ENCODE measurements at regions not wholly inside any gene's neighbourhood (a gene's known extent, or its start where the extent isn't known, plus 50 kb on each side); places are given as distances from the start of the nearest gene placed in this dataset.

- no peak overlapping the region for H3K4me3 ChIP-seq
- no peaks in the 10 kb centered on the region for H3K4me1 ChIP-seq
- H3K27me3 ChIP-seq (ENCODE audit: low read depth) = no peaks in the 10 kb centered on the region
- intact Hi-C loops (cut with micrococcal nuclease) = no loop called here
- no peak overlapping the region for H3K27ac ChIP-seq (replicated peaks)
- TF ChIP-seq CTCF (IDR thresholded peaks at IDR 0.05; ENCODE audit: borderline replicate concordance) = no peak
- no peaks in the 10 kb centered on the region for H3K36me3 ChIP-seq
- H3K9me3 ChIP-seq (replicated peaks) = peaks cover 23% of the 10 kb centered on the region
- no peak for DNase-seq
Observed at GRCh38 chr2:144094408-144095151, 425.3 kb downstream of the ZEB2 start.

DNA sequence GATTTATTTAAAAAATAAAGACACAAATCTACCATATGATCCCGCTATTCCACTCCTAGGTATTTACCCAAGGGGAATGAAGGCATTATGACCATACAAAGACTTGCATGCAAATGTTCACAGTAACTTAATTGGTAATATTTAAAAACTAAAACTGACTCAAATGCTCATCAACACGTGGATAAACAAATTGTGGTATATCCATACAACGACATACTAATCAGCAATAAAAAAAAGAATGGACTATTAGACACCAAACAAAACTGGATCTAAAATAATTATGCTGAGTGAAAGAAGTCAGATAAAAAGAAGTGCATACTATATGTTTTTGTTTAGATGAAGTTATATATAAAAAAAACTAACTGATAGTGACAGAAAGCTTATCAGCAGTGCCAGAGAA lies 428.3 kb downstream of the ZEB2 start:
- intact Hi-C loops (cut with micrococcal nuclease) = no loop called here
- no peaks in the 10 kb centered on the region for H3K27me3 ChIP-seq (ENCODE audit: low read depth)
- no peaks in the 10 kb centered on the region for H3K36me3 ChIP-seq
- peaks cover 39% of the 10 kb centered on the region for H3K9me3 ChIP-seq (replicated peaks)
- H3K27ac ChIP-seq (replicated peaks) = no peak overlapping the region
- H3K4me1 ChIP-seq = no peaks in the 10 kb centered on the region
- no peak for DNase-seq
- TF ChIP-seq CTCF (IDR thresholded peaks at IDR 0.05; ENCODE audit: borderline replicate concordance) = no peak
- no peak overlapping the region for H3K4me3 ChIP-seq

DNA sequence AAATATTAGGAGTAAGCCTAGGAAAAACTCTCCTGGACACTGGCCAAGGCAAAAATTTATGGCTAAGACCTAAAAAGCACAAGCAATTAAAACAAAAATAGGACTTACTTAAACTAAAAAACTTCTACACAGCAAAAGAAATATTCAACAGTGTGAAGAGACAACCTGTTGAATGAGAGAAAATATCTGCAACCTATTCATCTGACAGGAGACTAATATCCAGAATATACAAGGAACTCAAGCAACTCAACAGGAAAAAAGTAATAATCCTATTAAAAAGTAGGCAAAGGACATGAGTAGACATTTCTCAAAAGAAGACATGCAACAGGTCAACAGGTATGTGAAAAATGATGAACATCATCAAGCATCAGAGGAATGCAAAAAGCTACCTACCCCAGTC lies 431.1 kb downstream of the ZEB2 start:
- H3K4me1 ChIP-seq = no peaks in the 10 kb centered on the region
- H3K9me3 ChIP-seq (replicated peaks) = peaks cover 39% of the 10 kb centered on the region
- DNase-seq = no peak
- H3K4me3 ChIP-seq = no peak overlapping the region
- intact Hi-C loops (cut with micrococcal nuclease) = no loop called here
- H3K27me3 ChIP-seq (ENCODE audit: low read depth) = no peaks in the 10 kb centered on the region
- H3K27ac ChIP-seq (replicated peaks) = no peak overlapping the region
- no peak for TF ChIP-seq CTCF (IDR thresholded peaks at IDR 0.05; ENCODE audit: borderline replicate concordance)
- no peaks in the 10 kb centered on the region for H3K36me3 ChIP-seq

DNA sequence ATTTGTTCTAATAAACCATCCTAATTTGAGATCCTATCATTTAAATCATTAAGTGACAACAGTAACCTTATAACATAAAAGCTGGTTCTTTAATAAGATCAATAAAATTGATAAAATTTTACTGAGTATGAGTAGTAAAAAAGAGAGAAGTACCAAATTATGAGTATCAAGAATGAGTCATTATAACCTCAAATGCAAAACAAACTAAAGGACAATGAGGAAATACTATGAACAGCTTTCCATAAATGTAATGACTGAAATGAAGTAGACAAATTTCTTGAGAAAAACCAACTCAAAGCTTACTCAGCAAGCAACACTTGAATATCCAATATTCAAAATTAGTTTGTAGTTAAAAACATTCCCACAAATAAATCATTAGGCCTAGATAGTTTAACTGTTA lies 433.0 kb downstream of the ZEB2 start:
- no peaks in the 10 kb centered on the region for H3K4me1 ChIP-seq
- TF ChIP-seq CTCF (IDR thresholded peaks at IDR 0.05; ENCODE audit: borderline replicate concordance) = no peak
- H3K9me3 ChIP-seq (replicated peaks) = peaks cover 33% of the 10 kb centered on the region
- DNase-seq = no peak
- H3K27ac ChIP-seq (replicated peaks) = no peak overlapping the region
- no peaks in the 10 kb centered on the region for H3K36me3 ChIP-seq
- H3K4me3 ChIP-seq = no peak overlapping the region
- intact Hi-C loops (cut with micrococcal nuclease) = no loop called here
- H3K27me3 ChIP-seq (ENCODE audit: low read depth) = no peaks in the 10 kb centered on the region

- H3K36me3 ChIP-seq = no peaks in the 10 kb centered on the region
- H3K4me1 ChIP-seq = peaks cover 3% of the 10 kb centered on the region
- H3K9me3 ChIP-seq (replicated peaks) = peaks cover 21% of the 10 kb centered on the region
- intact Hi-C loops (cut with micrococcal nuclease) = no loop called here
- no peak overlapping the region for H3K4me3 ChIP-seq
- no peak for DNase-seq
- H3K27me3 ChIP-seq (ENCODE audit: low read depth) = no peaks in the 10 kb centered on the region
- H3K27ac ChIP-seq (replicated peaks) = no peak overlapping the region
- TF ChIP-seq CTCF (IDR thresholded peaks at IDR 0.05; ENCODE audit: borderline replicate concordance) = no peak
Observed at GRCh38 chr2:144085016-144085415, 434.9 kb downstream of the ZEB2 start.
